Dermis blood vessel endothelial cell (primary cell): ENCODE measurements at regions not wholly inside any gene's neighbourhood (a gene's known extent, or its start where the extent isn't known, plus 50 kb on each side); places are given as distances from the start of the nearest gene placed in this dataset.

Experiments
- DNase-seq: peaks from one replicate; pipeline ENCODE4 v3.0.0; 2010

- no peak for DNase-seq
These were observed 428.8 kb upstream of the CLINT1 start for GRCh38 chr5:158287643-158288271.

- DNase-seq: no peak
These were observed 427.9 kb upstream of the CLINT1 start for GRCh38 chr5:158286827-158287226.

GRCh38 chr5:158285698-158286097, 426.8 kb upstream of the CLINT1 start:
- no peak for DNase-seq

- DNase-seq: no peak
These were observed 425.3 kb upstream of the CLINT1 start for GRCh38 chr5:158284242-158284641.

DNA sequence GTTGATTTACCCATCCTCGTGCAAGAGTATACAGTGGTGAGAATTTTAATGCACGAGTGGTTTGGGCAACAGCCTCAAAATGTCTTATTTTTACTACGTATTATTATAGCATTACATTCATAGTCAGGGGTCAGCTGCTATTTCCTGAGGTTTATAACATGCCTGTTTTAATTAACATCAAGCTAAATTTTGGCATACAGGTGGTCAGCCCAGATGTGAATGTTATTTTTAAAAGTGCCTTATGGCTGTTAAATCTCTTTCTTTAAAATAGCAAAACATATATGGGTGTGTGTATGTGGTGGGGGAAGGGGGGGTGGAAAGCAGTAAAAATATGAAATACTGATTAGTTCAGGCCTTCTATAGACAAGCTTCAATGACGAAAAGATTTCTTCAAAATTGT, 424.5 kb upstream of the CLINT1 start:
- no peak for DNase-seq

GRCh38 chr5:158278216-158278925, 419.4 kb upstream of the CLINT1 start:
- no peak for DNase-seq

- DNase-seq: no peak
These were observed 418.3 kb upstream of the CLINT1 start for GRCh38 chr5:158277276-158277675.

DNA sequence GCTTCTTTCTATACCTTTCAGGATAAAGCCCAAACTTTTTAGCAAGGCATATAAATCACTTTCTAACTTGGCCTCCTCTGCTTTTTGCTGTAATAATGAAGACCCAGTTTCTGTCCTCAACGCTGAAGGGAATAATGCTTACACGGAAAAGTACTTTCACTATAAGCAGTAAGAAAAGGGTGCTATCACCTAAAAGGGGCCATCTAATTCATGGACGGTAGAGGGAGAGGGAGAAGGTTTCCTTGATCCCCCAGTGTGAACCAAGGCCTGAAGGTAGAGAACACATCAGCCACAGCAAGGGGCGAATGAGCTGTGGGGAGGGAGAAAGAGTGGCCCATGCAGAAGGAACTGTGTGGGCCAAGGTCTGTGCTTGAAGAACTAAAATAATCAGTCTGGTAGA, 417.7 kb upstream of the CLINT1 start:
- no peak for DNase-seq

DNA sequence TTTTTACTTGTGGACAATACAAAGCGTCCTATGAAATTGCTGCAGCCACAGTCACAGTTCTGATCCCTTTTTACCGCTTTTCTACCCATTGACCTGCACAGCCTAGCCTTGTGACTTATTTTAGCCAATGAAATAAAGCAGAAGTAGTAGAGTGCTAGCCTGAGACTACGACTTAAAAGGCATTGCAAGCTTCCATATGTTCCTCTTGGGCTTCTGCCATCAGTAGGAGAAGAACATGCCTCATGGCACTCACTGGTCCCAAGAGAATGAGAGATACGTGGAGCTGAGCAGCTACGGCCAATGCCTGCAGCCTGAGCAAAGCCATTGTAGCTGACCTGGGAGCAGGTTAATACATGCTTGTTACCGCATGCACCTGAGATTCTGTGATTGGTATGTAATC, 416.6 kb upstream of the CLINT1 start:
- no peak for DNase-seq

DNA sequence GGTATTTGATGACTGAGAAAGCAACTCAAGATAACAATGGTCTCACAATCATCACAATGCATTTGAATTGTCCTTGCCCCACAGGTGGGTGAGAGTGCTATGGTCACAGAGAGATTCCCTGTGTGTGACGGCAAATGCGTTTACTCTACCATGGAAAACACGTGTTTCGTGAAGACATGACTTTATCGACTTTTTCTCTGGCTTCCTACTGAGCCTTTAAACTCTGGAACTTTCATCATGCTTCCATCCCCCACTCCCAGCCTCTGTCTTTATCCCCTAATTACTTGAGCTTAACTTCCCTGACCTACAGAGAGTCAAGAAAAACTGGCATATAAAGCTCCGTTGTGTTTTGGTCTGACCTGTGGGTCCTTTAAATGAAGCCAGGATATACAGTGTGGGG, 414.1 kb upstream of the CLINT1 start:
- no peak for DNase-seq

DNA sequence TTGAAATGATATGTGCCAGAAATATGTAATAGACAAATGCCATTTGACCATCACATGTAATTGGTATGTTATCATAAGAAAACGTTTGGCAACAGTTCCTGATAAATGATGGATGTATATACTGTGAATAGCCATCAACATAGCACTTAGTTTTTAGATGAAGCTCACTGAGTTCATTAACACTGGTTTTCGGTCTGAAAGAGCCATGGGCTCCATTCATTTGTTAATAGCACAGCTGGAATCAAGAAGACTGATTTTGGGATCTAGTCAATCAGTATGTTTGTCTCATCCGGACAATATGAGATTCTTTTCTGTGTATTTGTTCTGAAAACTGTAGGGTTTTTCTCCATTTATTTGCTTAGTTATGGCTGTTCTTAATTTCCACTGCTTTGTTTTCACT, 413.5 kb upstream of the CLINT1 start:
- no peak for DNase-seq

DNA sequence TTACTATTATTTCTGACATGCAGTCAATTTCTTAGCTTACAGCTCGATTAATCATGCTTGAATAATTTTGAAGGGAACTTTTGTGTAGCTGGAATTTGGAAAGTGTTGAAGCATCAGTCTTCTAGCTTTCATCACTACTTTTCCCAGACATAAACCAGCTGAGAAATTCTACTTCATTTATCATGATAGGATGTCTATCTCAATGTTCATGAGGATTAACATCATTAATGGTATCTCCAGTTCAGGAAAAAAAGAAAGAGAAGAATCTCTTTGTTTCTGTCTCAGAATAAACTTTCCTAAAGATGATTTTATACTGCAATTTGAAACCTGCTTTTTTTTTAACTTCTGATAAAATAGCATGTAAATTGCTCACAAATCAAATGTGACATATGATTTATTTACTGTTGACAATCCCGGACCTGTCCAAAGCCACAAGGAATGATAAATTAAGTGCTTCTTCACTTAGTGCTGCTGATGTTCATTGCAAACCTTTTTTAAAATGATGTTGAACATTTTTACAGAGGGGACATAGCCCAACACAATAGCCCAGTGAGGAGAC, 412.1 kb upstream of the CLINT1 start:
- DNase-seq: no peak

DNA sequence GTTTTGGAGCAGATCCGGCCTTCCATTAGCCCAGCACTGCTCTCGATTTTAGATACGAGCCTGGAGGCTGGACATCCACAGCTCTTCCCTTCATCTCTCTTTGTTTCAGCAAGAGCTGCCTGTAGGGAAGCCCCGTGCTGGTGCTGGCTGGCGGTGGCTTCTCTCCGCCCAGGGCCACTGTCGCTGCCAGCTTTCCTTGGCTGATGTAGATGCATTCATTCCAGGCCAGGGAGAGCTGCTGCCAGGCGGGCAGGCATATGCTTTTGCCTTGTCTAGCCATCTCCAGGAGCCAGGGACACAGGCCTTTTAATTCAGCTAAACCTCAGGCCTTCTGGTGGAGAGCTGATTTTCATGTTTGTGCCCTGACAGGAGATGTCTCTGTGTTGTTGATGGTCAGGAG, 409.3 kb upstream of the CLINT1 start:
- DNase-seq: no peak

DNA sequence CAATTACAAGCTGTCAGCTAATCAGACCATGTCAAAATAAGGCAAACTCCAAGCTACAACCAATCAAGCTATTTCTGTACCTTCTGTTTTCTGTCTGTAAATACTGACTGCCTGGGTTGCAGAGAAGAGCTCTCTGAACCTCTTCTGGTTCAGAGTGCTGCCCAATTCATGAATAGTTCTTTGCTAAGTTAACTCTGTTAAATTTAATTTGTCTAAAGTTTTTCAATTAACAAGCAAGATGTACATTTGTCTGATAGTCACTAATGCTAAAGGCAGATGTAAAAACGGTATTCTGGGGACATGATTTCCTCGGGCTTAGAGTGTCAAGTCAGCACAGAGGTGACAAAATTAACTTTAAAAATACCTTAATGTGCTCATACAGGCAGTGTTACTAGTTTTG, 408.3 kb upstream of the CLINT1 start:
- no peak for DNase-seq

GRCh38 chr5:158265931-158266700, 407.2 kb upstream of the CLINT1 start:
- no peak for DNase-seq

- no peak for DNase-seq
These were observed 406.4 kb upstream of the CLINT1 start for GRCh38 chr5:158265346-158265745.

- DNase-seq: no peak
These were observed 405.3 kb upstream of the CLINT1 start for GRCh38 chr5:158264264-158264663.

- DNase-seq: no peak
These were observed 402.9 kb upstream of the CLINT1 start for GRCh38 chr5:158261674-158262367.

DNA sequence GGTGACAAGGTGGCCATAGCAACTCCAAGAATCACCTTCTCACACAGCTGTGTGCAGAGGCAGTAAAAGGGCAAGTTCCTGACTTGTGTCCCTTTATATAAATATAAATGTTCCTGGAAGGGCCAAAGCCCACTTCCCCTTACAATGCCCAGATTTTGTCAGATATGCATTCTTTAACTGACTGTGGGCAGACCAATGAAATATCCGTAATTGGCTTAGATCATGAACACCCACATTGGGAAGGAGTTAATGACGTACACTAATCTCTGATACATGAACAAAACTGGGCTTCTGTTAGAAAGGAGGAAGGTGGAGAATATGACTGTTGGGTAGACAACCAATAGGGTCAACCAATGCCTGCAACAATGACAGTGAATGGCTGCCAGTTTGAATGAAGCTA, 397.2 kb upstream of the CLINT1 start:
- no peak for DNase-seq

- DNase-seq: no peak
These were observed 396.7 kb upstream of the CLINT1 start for GRCh38 chr5:158255609-158256008.

DNA sequence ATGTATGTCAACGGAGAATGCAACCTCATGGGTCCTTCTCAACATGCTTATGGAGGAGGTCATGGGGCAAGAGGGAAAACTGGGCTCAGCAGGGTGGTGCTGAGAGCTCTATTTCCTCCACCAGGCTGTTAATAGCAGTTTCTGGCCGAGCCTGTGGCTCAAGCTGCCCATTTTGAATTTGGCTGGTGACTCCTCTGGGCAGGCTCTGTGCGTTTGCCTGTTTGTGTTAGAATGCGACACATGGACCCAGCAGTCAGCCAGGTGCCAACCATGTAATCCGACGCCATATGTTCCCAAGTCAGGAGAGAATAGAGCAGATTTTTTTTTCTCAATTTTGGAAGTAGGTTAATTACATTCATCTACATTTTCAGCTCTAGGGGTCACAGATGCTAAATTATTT, 387.7 kb upstream of the CLINT1 start:
- no peak for DNase-seq

GRCh38 chr5:158245513-158245912, 386.6 kb upstream of the CLINT1 start:
- DNase-seq: no peak

GRCh38 chr5:158244882-158245281, 385.9 kb upstream of the CLINT1 start:
- no peak for DNase-seq
